NCI-H748 treated with DMSO at 0.1 percent for 48 hours (cell line): ENCODE measurements at regions not wholly inside any gene's neighbourhood (a gene's known extent, or its start where the extent isn't known, plus 50 kb on each side); places are given as distances from the start of the nearest gene placed in this dataset.

ENCODE experiments used
- DNase-seq: peaks from one replicate; lab custom pipeline; 2025; lab: John Stamatoyannopoulos, UW

DNA sequence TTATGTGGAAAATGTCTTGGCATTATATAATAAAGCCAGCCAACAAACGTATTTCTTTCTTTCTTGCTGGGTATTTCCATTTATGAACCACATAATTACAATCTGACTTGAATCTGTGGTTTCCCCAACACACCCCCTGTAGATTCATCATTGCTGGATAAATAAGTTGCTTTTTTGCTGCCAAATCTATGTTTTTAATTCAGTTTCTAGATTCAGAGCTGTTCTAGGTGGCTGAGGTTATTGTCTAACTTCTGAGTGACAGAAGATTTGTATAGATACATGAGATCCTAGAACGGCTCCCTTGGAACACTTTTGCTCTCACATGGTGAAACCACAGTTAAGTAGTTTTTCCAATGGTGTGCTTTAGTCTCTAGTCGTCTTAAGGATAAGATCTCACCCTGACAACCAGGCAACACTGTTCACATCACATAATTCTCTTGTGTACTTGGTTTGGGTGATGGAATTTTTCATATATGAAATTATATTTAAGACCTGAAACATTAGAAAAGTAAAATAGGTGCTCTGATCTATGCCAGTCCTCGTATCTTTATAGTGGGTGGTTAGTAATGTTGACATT is 239.1 kb downstream of the KLF12 start:
- no peak for DNase-seq

DNA sequence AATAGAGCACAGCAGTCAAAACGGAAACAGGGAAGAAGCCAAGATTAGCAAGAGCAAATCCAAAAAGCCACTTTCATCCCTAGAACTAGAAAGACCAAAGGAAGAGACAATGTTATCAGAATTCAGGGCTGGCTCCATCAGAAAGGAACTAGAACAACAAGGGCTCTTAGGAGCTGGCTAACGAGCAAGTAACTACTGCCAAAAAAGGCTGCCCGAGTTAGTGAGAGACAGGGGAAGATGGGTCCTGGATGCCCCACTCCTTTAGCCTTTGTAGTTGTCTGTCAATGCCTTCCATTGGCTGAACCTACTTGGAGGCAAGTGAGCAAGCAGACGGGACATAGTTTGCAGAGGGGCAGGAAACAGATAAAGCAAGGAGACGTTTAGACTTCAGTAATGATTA is 240.4 kb downstream of the KLF12 start:
- no peak for DNase-seq

DNA sequence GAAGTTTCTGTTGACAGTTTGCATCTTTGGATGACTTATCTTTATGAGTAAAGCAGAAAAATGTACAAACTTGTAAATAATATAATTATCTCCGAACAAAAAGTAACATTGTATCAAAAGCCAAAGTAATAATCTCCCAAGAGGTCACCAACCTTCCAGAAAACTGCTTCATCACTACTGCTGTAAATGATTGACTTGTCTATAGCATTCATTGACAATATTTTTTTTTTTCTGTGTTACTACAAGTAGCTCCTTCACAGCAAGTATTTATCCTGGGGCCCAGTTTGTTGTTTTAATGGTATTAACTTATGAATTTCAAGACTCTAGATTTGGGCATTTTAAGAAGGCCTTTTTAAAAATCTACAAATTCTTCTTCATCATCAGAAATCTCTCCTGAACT is 242.4 kb downstream of the KLF12 start:
- DNase-seq, result no peak

DNA sequence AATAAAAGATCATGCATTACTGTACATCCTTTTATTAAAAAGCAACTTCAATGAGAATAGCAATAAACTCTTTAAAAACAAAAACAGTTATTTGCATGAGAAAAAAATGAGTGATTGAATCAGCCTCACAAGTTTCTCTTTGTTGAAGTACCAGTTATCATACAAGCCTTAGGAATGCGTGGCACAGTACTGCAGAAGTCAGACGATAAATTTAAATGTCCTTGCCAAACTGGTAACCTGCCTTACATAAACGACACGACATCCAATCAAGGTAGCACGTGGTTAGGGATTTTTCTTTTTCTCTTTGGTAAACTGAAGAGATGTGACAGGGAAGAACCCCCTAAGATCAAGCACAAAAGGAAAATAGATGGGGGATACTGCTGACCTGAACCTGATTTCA is 251.0 kb downstream of the KLF12 start:
- DNase-seq, result no peak

DNA sequence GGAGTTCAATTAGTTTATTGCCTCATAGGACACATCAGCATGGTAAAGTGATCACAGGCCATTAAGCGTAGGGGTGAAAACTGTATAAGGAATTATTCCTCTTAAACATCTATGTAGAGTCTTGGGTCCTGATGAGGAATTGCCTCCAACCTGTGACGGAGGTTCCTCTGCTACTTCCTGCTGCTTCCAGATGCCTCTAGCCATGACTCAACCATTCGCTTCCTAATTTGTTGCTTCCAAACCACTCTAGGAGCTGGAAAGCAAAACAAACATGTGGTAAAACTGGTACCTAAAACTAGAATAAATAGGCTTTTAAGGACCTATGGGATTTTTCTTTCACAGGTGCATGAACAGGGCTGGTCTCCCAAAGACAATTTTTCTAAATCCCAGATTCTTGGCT is 253.8 kb downstream of the KLF12 start:
- no peak for DNase-seq

DNA sequence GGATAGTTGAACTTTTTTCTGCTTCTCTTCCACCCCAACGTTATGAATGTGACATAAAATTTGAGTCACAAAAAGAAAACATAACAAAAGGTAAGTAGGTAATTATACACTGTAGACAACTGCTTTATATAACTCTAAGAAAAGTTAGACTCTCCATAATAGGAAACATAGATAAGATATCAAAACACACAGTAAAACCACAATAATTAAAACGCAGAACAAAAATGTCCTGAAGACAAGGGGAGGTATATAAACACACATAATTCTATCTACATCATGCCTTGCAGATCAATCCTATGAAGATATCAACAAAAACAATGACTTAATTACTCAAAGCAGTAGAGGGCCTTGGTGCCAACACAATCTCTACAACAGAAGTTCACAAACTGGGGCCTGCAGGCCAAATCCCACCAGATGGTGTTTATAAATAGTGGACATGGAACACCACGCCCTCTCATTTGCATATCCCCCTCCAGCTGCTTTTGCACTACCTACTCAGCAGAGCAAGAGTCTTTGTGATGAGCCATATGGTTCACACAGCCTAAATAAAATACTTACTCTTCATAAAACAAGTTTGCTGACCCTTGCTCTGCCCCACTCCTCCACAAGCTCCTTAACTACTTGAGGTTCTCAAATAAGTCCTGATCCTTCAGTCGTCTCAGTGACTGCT is 254.7 kb downstream of the KLF12 start:
- no peak for DNase-seq

DNA sequence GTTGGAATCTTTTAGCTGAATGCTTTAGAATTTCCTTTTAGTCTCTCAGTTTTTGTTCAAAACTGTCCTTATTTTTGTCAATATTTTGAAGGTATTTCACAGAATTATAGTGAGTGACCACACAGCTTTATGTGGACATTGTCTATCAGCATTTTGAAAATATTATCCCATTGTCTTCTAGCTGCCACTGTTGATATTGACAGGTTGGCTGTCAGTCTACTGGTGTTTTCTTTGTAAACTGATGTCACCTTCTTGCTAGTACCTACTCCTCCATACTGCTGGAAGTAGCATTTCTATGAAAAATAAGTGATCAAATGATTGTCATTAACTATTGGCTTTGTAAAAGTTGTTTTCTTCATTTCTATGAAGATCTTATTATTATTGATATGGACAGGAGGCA is 256.8 kb downstream of the KLF12 start:
- DNase-seq, result no peak

DNA sequence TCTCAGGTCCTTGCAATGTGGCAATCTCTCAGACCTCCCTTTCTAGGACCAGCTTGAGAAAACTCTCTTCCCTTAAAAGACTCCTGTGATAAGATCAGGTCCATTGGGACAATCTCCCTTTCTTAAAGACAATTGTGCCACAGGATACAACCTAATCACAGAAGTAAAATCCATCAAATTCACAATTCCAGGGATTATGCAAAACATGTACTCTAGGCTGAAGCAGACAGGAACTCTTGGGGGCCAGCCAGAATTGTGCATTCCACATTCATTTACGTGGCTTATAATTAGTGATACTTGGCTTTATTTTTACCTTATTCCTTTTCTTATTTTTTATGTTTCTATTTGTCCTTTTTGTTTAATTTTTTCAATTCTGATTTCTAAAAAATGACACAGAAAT is 257.9 kb downstream of the KLF12 start:
- no peak for DNase-seq

DNA sequence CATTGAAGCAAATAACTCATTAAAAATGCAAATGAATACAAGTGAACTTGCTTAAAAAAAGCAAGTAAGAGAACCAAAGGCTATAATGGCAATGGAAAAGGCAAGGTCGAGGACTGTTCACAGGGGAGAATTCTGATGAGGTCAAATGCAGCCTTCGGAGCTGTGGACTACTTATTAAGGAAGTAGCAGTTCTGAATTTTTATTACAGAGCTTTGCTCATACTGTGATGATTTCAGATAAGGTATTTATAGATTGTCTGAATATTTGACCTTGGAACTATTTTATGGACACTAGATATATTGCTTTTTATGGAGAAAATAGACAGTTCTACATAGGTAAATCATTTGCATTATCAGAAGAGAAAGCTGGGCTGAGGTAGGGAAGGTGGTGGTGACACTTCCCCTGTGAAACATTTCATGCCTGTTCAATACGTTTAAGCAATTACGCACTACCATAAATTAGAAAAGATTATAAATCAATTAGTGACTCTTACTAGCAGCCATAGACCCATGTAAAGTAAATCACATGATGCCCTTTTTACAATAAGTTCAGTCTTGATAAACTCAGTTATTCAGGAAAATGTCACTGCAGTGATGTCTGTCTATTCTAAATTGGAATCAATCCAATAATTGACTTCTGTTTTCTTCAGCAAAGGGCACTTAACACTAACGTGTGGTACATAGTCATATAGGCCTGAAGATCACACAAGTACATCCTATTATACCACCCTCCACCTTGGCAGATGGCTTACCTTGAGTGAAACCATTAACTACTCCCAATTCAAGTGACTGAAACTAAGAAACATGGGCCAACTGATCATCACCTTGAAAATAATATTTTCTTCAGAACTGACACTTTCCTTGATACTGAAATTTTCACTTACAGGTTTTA is 260.0 kb downstream of the KLF12 start:
- DNase-seq, result no peak

DNA sequence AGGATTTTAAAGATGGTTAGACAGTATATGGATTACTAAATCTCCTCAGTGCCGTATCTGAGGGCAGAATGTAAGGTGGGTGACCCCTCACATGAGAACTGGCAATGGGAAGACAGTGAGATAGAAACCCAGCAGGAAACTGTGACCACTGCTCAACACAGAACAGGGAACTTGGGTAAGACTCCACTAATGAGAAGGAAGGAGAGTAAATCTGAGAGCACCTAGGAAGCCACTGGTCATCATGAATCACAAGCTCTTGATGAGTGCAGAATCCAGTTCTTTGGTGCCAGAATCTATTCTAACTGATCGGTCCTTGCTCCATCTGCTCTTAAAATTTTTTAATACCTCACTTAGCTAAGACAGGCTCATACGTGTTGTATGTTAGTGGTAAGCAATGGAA is 261.8 kb downstream of the KLF12 start:
- DNase-seq, result no peak

DNA sequence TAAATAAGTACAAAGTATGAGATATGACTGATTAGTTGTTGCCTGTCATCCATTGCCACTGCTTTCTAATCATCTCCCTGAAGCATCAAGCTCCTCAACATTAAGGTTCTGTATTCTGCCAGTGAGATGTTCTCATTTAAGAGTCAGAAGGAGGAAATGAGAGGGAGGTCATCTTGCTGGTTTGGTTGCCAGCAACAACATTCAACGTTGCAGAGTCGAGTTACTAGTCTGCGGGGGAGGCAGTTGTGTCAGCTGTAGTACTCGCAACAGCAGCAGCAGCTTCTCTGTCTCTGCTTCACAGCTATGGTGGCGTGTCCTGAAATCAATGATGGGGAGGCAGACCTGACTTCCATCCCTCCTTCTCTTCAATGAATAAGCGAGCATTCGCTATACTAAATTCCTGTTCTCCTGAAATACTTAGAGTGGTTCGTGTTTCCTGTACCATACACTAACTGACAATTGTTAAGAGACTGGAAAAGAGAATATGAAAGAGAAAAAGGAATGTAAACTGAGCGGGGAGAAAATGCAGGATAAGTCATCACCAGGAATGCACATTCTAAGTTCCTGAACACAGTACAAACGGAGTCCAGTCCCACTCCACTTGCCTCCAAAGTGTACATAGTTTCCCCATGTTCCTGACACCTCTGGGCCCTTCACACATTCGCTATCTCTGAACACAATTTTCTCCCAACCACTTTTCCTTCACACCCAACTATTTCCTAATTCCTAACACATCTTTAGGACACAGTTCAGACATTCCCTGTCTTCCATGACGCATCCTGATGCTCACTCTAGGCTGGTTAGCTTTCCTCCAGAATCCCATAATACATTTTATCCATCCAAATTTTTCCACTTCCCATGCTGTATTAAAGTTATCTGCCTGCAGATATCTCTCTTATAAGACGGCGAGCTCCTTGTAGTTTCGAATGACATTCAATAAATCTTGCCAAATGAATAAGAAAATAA is 263.0 kb downstream of the KLF12 start:
- no peak for DNase-seq

DNA sequence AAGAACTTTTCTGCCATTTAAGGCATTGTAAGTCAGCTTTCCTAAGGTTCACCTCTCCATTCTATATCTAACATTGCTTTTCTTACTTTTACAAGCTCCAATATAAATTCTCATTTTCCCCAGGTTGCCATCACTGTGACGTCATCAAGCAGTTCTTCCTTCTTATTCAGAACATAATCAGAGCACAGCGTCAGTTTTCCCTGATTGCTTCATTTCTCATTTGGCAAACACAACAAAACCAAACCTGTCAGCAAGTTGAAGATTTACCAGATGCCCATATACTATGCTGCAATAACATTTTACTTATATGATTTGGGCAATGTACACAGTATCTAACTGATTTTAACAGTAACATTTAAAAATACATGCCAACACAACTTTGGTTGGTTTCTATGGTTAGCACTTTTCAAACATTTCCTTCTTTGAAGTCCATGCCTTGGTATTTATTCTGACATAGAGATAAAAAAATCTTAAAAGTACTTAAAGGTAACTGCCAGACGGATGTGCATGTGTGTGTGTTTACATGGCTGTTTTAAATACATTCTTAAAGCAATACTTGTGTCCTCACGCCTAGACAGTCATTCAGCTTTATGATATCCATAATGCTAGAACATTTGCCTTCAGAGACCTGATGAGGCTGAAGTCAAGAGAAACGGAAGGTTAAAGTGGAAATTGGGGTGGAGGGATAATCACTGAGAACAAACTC is 264.0 kb downstream of the KLF12 start:
- DNase-seq, result no peak

DNA sequence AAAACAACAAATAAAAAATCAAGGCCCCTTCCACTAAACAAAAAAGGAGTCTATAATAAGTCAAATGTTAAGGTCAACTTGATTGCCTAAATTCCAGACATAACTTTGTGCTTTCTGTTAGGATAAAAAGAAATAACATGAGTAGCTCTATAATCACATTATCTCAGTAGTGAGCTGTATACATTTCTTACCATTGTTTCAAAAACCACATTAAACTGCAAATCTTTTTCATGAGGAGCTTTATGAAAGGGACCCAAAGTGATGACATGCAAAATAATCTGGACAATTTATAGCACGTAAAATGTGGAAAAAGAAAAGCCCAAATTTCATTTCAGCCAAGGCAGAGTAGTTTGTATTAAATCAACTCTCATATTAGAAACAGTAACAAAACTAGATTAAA is 269.2 kb downstream of the KLF12 start:
- DNase-seq, result no peak

DNA sequence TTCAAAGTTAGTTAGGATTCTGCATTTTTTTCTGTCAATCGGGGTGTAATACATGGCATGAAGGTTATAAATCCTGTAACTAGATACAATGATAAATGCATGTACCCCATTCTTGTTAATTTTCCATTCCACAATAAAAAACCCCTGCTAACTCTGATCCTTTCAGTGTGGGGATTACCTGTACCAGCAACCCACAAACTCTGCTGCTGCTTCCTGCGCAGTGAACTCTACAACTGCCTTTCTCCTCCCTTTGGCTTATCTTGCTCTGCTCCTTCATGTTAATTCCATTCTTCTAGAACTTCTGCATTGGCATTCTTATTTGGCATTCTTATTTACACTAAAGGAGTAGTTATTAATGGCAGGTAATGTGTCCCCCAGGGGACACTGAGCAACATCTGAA is 273.1 kb downstream of the KLF12 start:
- DNase-seq, result no peak

DNA sequence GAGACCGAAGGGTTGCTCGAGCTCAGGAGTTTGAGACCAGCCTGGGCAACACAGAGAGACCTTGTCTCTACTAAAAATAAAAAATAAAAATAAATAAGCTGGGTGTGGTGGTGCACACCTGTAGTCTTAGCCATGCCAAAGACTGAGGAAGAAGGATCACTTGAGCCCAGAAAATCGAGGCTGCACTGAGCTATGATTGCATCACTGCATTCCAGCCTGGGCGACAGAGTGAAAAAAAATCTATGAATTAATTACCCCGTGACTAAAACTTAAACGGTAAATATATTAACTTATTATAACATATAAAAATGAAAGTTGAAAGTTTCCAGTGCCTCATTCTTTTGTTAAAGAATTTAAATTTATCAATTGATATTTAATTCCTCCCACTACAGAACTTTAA is 273.7 kb downstream of the KLF12 start:
- no peak for DNase-seq

DNA sequence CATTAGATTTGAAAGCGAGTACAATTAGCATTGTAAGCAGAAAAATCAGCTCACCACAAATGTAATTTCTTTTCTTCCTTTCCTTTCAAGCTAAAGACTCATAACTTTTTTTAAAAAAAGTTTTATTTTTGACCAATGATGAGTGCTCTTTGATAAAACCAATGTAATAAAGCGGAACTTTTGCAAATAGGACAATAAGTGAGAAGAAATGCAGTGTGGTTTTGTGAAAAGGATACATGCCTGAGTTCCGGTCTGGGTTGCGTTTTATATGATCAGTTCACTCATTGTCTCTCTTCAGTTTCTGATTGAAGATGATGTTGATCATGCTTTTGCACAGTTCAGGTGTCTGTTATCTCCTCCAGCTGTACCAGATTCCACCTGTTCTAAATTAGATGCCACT is 274.4 kb downstream of the KLF12 start:
- DNase-seq, result no peak

DNA sequence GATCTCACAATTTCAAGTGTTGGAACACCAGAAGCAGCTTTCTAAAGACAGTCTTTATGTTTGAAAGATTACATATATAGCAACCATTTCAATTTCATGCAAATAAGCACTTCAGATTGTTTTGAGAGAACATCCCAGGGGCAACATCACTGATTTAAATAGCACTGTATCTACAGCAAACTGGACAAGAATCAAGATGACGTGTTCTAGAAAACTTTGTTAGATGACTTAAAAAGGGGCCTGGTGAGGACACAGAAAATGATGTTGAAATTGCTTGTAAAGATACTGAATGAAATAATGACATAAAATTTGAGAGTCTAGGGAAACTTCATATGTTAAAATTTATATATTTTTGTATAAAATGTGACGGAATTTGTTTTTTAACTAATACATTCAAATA is 277.1 kb downstream of the KLF12 start:
- DNase-seq, result no peak

DNA sequence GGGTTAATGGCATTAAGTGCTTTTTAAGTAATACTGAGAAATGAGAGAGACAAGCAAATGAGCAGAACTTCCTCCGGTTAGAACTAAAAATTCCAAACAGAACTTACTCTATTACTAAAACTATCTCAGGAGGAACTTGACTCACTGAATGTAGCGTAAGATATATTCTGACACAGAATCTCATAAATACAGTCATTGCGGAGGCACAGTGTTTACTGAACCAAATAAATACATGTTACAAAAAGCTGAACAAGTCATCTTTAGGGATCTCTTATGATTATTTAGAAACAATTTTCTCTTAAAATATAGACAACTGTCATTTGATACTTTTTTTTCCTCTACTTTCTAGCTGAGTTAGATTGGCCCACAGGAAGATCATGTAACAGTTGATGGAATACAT is 283.1 kb downstream of the KLF12 start:
- no peak for DNase-seq

DNA sequence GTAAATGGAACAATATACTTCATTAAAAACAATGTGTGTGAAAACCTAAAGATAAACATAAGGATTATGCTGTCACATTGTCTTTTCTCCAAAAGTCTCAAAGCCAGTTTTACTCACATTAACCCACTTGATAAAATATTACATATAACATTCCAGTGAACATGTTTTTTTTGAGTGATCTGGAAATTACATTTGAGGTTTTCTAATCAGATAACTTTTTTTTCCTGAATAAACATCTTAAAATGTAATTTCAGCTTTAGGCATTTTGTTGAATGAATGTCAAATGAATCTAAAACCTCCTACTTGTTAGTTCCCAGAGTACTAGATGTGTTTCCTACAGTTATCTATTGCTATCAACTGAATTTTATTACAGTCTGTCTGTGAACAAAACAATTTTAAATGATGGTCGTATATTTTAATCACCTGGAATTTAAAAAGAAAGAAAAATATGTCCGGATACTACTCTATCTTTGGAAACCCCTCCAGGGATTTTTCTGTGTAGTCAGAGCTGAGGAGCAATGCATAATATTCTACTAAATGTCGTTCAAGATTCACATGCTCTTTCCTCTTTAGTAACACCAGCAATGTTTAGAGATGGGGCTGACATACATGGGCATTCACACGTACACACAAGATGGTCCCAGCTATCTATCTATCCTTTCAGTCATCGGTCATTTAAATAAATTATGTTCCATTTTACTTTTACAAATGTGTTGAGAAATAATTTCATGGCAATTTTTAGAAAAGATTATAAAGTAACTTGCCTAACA is 283.9 kb downstream of the KLF12 start:
- no peak for DNase-seq

DNA sequence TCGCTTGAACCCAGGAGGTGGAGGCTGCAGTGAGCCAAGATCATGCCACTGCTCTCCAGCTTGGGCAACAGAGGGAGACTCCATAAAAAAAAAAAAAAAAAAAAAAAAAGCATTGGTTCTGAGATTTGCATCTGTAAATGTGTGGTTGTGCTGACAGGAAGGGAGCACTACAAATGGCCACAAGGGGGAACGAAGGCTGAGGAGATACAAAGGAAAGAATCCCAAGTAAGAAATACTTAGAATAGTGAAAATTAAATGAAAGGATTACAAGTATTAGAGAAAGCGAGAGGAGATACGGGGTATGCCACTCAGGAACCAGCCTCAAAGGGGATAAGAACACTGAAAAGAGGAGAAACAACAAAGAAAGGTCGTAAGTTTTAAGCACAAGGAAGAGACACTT is 284.9 kb downstream of the KLF12 start:
- no peak for DNase-seq

DNA sequence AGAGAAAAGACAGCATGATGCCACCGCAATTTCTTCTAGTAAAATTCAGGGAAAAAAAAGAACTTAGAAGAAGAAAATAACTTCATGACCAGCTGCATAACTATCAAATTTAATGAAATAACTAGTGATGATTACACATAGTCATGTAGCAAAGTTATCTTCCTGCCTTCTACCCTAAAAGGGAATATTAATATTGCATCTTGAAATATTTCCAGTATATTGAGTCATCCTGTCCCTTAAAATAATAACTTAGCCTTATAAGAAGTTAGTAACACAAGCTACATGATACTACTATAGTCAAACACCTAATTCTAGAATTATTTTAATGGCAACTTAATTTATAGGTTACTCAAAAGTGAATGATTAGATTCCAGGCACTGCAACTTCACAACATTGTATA is 289.2 kb downstream of the KLF12 start:
- DNase-seq, result no peak
